ENCODE measurements at regions not wholly inside any gene's neighbourhood (a gene's known extent, or its start where the extent isn't known, plus 50 kb on each side); places are given as distances from the start of the nearest gene placed in this dataset.

- no peak for TF ChIP-seq ZNF114 (CRISPR knock-in tag; IDR thresholded peaks at IDR 0.05)
- no peak for TF ChIP-seq ZNF462 (CRISPR knock-in tag; IDR thresholded peaks at IDR 0.05)
Observed at GRCh38 chr11:56819916-56820315, 71.4 kb upstream of the OR9G4 start (continued).

GRCh38 chr11:56817661-56818060, 69.2 kb upstream of the OR9G4 start:
- Histone ChIP-seq H3F3A (replicated peaks; ENCODE audit: low read depth) (no peaks in the 10 kb centered on the region), H3K4me2 (no peak overlapping the region), H2AFZ (no peak overlapping the region), H4K20me1 (replicated peaks; ENCODE audit: insufficient read depth) (no peaks in the 10 kb centered on the region), H3K4me1 (ENCODE audit: insufficient read depth) (no peaks in the 10 kb centered on the region), H3K27me3 (ENCODE audit: insufficient read depth) (no peaks in the 10 kb centered on the region), H3K36me3 (ENCODE audit: insufficient read depth) (no peaks in the 10 kb centered on the region; the same call in 1 of the 2 replicates), H3K9me2 (ENCODE audit: insufficient read depth) (peaks cover 11% of the 10 kb centered on the region; the same call in 1 of the 2 replicates), H3K4me3 (no peak overlapping the region), H3K27ac (ENCODE audit: low read depth) (no peak overlapping the region), H3K79me2 (replicated peaks; ENCODE audit: insufficient read depth) (no peaks in the 10 kb centered on the region)
- Mint-ChIP-seq H3K4me3 (no peak overlapping the region), H3K36me3 (ENCODE audit: low read depth) (peaks cover 8% of the 10 kb centered on the region; the same call in 1 of the 3 replicates), H3K4me1 (no peaks in the 10 kb centered on the region), H3K27me3 (ENCODE audit: insufficient read depth, low read depth, poor library complexity) (no peaks in the 10 kb centered on the region), H3K9me3 (peaks cover 25% of the 10 kb centered on the region), H3K27ac (no peak overlapping the region)
- ATAC-seq (no peak), DNase-seq (ENCODE audit: low spot score) (no peak)
- TF ChIP-seq POLR2AphosphoS5 (IDR thresholded peaks at IDR 0.05; ENCODE audit: low read depth) (no peak), ZNF331 (CRISPR knock-in tag; IDR thresholded peaks at IDR 0.05; ENCODE audit: low read depth) (no peak), NANOG (IDR thresholded peaks at IDR 0.05; ENCODE audit: borderline replicate concordance) (no peak), CREB1 (CRISPR knock-in tag; IDR thresholded peaks at IDR 0.05; ENCODE audit: low read depth) (no peak), ETS1 (IDR thresholded peaks at IDR 0.05) (no peak), ZNF462 (CRISPR knock-in tag; IDR thresholded peaks at IDR 0.05) (no peak), JUNB (IDR thresholded peaks at IDR 0.05; ENCODE audit: unreplicated experiment) (no peak), EZH2 (IDR thresholded peaks at IDR 0.05; ENCODE audit: low read depth, unreplicated experiment) (no peak)

All from GM23338 (cell line).